Sigmoid colon (tissue), 6 donors: ENCODE measurements at regions not wholly inside any gene's neighbourhood (a gene's known extent, or its start where the extent isn't known, plus 50 kb on each side); places are given as distances from the start of the nearest gene placed in this dataset.

Experiments
- DNase-seq: peaks from one replicate; pipeline ENCODE4 v3.0.0-alpha.2; 2019
- H3K27ac ChIP-seq, 4 donors: fragments of 200-600 bp; sonication (generic); one replicate each; pipeline ENCODE4 v1.5.1; 2016 to 2019; ENCODE audit warnings: mild to moderate bottlenecking in 1 of 4
- H3K27me3 ChIP-seq, 3 donors: fragments of 200-600 bp; sonication (generic); one replicate each; pipeline ENCODE4 v1.5.1; 2019; ENCODE audit warnings: mild to moderate bottlenecking in 1 of 3
- H3K36me3 ChIP-seq, 4 donors: fragments of 200-600 bp; sonication (generic); one replicate each; pipeline ENCODE4 v1.5.1; 2016 to 2019
- H3K4me1 ChIP-seq, 4 donors: fragments of 200-600 bp; sonication (generic); one replicate each; pipeline ENCODE4 v1.5.1; 2017 to 2019
- H3K4me3 ChIP-seq, 4 donors: fragments of 200-600 bp; sonication (generic); one replicate each; pipeline ENCODE4 v1.5.1; 2017 to 2019; ENCODE audit warnings: mild to moderate bottlenecking in 2 of 4, moderate library complexity in 1 of 4
- H3K9me3 ChIP-seq, 4 donors: fragments of 200-600 bp in 3 of 4; sonication (generic) in 3 of 4; one replicate each; pipeline versions ENCODE4 v1.5.1 to v1.6.1; 2013 to 2019
- CTCF ChIP-seq, 4 experiments: fragments of 450-650 bp in 3 of 4; fragments of 200-600 bp in 1 of 4; IDR thresholded peaks; one replicate each; pipeline ENCODE4 v1.5.1; 2016 to 2019; ENCODE audit warnings: antibody characterized with exemption in 4 of 4, mild to moderate bottlenecking in 3 of 4, moderate library complexity in 2 of 4
- EP300 ChIP-seq, 4 donors: sonication (generic); formaldehyde crosslinking; IDR thresholded peaks; one replicate each; pipeline ENCODE4 v1.6.1; 2017; ENCODE audit warnings: antibody characterized with exemption in 4 of 4
- POLR2A ChIP-seq, 2 donors: fragments of 450-650 bp; IDR thresholded peaks; one replicate each; pipeline ENCODE4 v1.6.1; 2016; ENCODE audit warnings: antibody characterized with exemption in 2 of 2, mild to moderate bottlenecking in 2 of 2, moderate library complexity in 2 of 2
- POLR2AphosphoS5 ChIP-seq, 4 donors: sonication (generic); formaldehyde crosslinking; IDR thresholded peaks; one replicate each; pipeline ENCODE4 v1.6.1; 2017; ENCODE audit warnings: antibody characterized with exemption in 4 of 4
- WGBS, 2 donors: extraction: QIAGEN DNeasy Blood & Tissue Kit; methylation state at CpG; one replicate each; pipeline ENCODE4 v1.1.7; 2013; 5-methylcytosine and 5-hydroxymethylcytosine counted together
- intact Hi-C: fragments of 100-400 bp; cut with DNase I; formaldehyde crosslinking; loops from one replicate; pipeline ENCODE4 v1.15.1; 2023
- donor health status: healthy with polysubstance abuse.
- donor health status: healthy.

- H3K27me3 ChIP-seq, result no peaks in the 10 kb centered on the region
- no peaks in the 10 kb centered on the region for H3K9me3 ChIP-seq
- H3K4me3 ChIP-seq, result no peak overlapping the region
- no peak for DNase-seq
- intact Hi-C loops, result no loop called here
- H3K27ac ChIP-seq, result no peak overlapping the region
- no peaks in the 10 kb centered on the region for H3K36me3 ChIP-seq
- WGBS, 2 donors, result 84 to 89% methylated on average over 4 of the region's 4 CpGs
- no peaks in the 10 kb centered on the region for H3K4me1 ChIP-seq
- TF ChIP-seq CTCF (IDR thresholded peaks at IDR 0.05) (no peak), POLR2A (IDR thresholded peaks at IDR 0.05) (no peak), EP300 (IDR thresholded peaks at IDR 0.05) (no peak), POLR2AphosphoS5 (IDR thresholded peaks at IDR 0.05) (no peak)
Measured at GRCh38 chr3:16695710-16696109, 90.5 kb upstream of the DAZL start.

GRCh38 chr3:16697443-16698147 lies 92.4 kb upstream of the DAZL start:
- H3K9me3 ChIP-seq, result no peaks in the 10 kb centered on the region
- TF ChIP-seq POLR2AphosphoS5 (IDR thresholded peaks at IDR 0.05) (no peak), CTCF (IDR thresholded peaks at IDR 0.05) (no peak), EP300 (IDR thresholded peaks at IDR 0.05) (no peak), POLR2A (IDR thresholded peaks at IDR 0.05) (no peak)
- DNase-seq, result no peak
- H3K27ac ChIP-seq, result no peak overlapping the region
- H3K4me1 ChIP-seq, result no peaks in the 10 kb centered on the region
- H3K4me3 ChIP-seq, result no peak overlapping the region
- WGBS, 2 donors, result 75 to 78% methylated on average over 1 of the region's 1 CpG
- intact Hi-C loops, result no loop called here
- no peaks in the 10 kb centered on the region for H3K27me3 ChIP-seq
- no peaks in the 10 kb centered on the region for H3K36me3 ChIP-seq

GRCh38 chr3:16700651-16701050 lies 95.4 kb upstream of the DAZL start:
- intact Hi-C loops, result no loop called here
- H3K4me3 ChIP-seq, result no peak overlapping the region
- TF ChIP-seq POLR2A (IDR thresholded peaks at IDR 0.05), result no peak
- no peak for TF ChIP-seq POLR2AphosphoS5 (IDR thresholded peaks at IDR 0.05)
- TF ChIP-seq EP300 (IDR thresholded peaks at IDR 0.05), result no peak
- TF ChIP-seq CTCF (IDR thresholded peaks at IDR 0.05), result no peak
- no peaks in the 10 kb centered on the region for H3K36me3 ChIP-seq
- no peak overlapping the region for H3K27ac ChIP-seq
- H3K4me1 ChIP-seq, result no peaks in the 10 kb centered on the region
- no peaks in the 10 kb centered on the region for H3K9me3 ChIP-seq
- no peaks in the 10 kb centered on the region for H3K27me3 ChIP-seq
- DNase-seq, result no peak

GRCh38 chr3:16704941-16705340 lies 99.7 kb upstream of the DAZL start:
- TF ChIP-seq CTCF (IDR thresholded peaks at IDR 0.05) (no peak), EP300 (IDR thresholded peaks at IDR 0.05) (no peak), POLR2AphosphoS5 (IDR thresholded peaks at IDR 0.05) (no peak), POLR2A (IDR thresholded peaks at IDR 0.05) (no peak)
- no peak overlapping the region for H3K27ac ChIP-seq
- H3K4me1 ChIP-seq, result no peaks in the 10 kb centered on the region
- H3K4me3 ChIP-seq, result no peak overlapping the region
- WGBS, 2 donors, result 74 to 80% methylated on average over 2 of the region's 2 CpGs
- intact Hi-C loops, result no loop called here
- H3K36me3 ChIP-seq, result no peaks in the 10 kb centered on the region
- H3K9me3 ChIP-seq, result no peaks in the 10 kb centered on the region
- DNase-seq, result no peak
- no peaks in the 10 kb centered on the region for H3K27me3 ChIP-seq

GRCh38 chr3:16707260-16707659 lies 102.0 kb upstream of the DAZL start:
- no peak for DNase-seq
- no peak overlapping the region for H3K27ac ChIP-seq
- no peaks in the 10 kb centered on the region for H3K4me1 ChIP-seq
- no peaks in the 10 kb centered on the region for H3K9me3 ChIP-seq
- no peaks in the 10 kb centered on the region for H3K36me3 ChIP-seq
- no peaks in the 10 kb centered on the region for H3K27me3 ChIP-seq
- intact Hi-C loops, result no loop called here
- H3K4me3 ChIP-seq, result no peak overlapping the region
- WGBS, 2 donors, result 68 to 70% methylated on average over 4 of the region's 4 CpGs
- TF ChIP-seq EP300 (IDR thresholded peaks at IDR 0.05), result no peak
- TF ChIP-seq POLR2A (IDR thresholded peaks at IDR 0.05), result no peak
- no peak for TF ChIP-seq CTCF (IDR thresholded peaks at IDR 0.05)
- no peak for TF ChIP-seq POLR2AphosphoS5 (IDR thresholded peaks at IDR 0.05)
